NB4 (cell line): ENCODE measurements at regions not wholly inside any gene's neighbourhood (a gene's known extent, or its start where the extent isn't known, plus 50 kb on each side); places are given as distances from the start of the nearest gene placed in this dataset.

ENCODE experiments used
- POLR2A ChIP-seq: IDR thresholded peaks from 2 replicates; pipeline ENCODE4 v1.6.1; 2011; ENCODE audit warnings: mild to moderate bottlenecking; ENCODE audit not compliant: insufficient read length; ENCODE audit errors: extremely low read depth
- TF ChIP-seq, protein P1 (sequence below): IDR thresholded peaks from one replicate; pipeline ENCODE4 v1.5.1; 2012; ENCODE audit warnings: low read depth, low read length

DNA sequence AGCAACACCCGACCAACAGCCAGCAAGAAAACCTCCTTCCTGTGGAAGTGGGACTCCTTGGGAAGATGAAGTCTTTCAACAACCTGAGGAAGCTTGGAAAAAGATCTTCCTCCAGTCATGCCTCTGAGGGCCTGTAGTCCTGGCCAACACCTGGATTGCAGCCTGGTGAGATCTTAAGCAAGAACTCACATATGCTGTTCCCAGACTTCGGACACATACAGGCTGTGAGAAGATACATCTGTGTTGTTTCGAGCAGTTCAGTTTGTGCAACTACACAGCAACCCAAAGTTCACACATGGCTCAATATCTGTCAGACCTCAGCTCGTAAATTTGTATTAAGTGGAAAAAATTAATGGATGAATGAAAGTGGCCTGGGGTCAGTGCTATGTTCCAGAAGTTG lies 65.1 kb upstream of the UBAC2 start:
- TF ChIP-seq, protein P1, sequence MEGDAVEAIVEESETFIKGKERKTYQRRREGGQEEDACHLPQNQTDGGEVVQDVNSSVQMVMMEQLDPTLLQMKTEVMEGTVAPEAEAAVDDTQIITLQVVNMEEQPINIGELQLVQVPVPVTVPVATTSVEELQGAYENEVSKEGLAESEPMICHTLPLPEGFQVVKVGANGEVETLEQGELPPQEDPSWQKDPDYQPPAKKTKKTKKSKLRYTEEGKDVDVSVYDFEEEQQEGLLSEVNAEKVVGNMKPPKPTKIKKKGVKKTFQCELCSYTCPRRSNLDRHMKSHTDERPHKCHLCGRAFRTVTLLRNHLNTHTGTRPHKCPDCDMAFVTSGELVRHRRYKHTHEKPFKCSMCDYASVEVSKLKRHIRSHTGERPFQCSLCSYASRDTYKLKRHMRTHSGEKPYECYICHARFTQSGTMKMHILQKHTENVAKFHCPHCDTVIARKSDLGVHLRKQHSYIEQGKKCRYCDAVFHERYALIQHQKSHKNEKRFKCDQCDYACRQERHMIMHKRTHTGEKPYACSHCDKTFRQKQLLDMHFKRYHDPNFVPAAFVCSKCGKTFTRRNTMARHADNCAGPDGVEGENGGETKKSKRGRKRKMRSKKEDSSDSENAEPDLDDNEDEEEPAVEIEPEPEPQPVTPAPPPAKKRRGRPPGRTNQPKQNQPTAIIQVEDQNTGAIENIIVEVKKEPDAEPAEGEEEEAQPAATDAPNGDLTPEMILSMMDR, result no peak
- TF ChIP-seq POLR2A, result no peak
